Mammary epithelial cell (primary cell): ENCODE measurements at regions not wholly inside any gene's neighbourhood (a gene's known extent, or its start where the extent isn't known, plus 50 kb on each side); places are given as distances from the start of the nearest gene placed in this dataset.

Source experiments
- EZH2 ChIP-seq: IDR thresholded peaks from 2 replicates; pipeline ENCODE4 v1.6.1; 2012; ENCODE audit warnings: low read length, inconsistent platforms, borderline replicate concordance
- TF ChIP-seq, protein P1 (sequence below), 2 donors: IDR thresholded peaks in 1 of 2; conservative IDR thresholded peaks in 1 of 2; 2 replicates each; pipeline ENCODE4 v1.5.1; 2011 to 2012; ENCODE audit warnings: inconsistent platforms in 2 of 2, low read length in 2 of 2, mild to moderate bottlenecking in 2 of 2, control low read depth in 1 of 2, low read depth in 1 of 2; ENCODE audit not compliant: insufficient read depth in 1 of 2; ENCODE audit errors: extremely low read depth in 1 of 2

DNA sequence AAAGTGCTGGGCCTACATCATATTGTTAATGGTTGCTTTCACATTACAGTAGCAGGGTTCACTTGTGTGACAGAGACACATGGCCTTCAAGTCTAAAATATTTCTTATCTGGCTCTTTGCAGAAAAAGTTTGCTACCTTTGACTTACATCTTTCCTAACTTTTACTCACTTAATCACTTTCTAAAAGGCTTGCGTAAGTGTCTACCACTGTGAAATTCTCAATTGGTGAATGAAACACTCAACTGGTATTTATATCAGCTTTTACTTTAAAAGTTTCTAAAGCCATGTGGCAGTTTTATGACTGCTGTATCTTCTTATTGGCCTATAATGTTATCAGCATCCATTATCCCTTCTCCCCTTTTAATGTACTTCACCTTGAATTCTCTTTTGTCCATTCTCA, 554.5 kb downstream of the ZIC1 start:
- TF ChIP-seq, protein P1, sequence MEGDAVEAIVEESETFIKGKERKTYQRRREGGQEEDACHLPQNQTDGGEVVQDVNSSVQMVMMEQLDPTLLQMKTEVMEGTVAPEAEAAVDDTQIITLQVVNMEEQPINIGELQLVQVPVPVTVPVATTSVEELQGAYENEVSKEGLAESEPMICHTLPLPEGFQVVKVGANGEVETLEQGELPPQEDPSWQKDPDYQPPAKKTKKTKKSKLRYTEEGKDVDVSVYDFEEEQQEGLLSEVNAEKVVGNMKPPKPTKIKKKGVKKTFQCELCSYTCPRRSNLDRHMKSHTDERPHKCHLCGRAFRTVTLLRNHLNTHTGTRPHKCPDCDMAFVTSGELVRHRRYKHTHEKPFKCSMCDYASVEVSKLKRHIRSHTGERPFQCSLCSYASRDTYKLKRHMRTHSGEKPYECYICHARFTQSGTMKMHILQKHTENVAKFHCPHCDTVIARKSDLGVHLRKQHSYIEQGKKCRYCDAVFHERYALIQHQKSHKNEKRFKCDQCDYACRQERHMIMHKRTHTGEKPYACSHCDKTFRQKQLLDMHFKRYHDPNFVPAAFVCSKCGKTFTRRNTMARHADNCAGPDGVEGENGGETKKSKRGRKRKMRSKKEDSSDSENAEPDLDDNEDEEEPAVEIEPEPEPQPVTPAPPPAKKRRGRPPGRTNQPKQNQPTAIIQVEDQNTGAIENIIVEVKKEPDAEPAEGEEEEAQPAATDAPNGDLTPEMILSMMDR (conservative IDR thresholded peaks at IDR 0.05 in 1 of 2, IDR thresholded peaks at IDR 0.05 in 1 of 2; ENCODE audit: extremely low read depth in 1 of 2, insufficient read depth in 1 of 2, low read depth in 1 of 2, low read length in 2 of 2), result no peak
- no peak for TF ChIP-seq EZH2
